ENCODE measurements at regions not wholly inside any gene's neighbourhood (a gene's known extent, or its start where the extent isn't known, plus 50 kb on each side); places are given as distances from the start of the nearest gene placed in this dataset.

DNA sequence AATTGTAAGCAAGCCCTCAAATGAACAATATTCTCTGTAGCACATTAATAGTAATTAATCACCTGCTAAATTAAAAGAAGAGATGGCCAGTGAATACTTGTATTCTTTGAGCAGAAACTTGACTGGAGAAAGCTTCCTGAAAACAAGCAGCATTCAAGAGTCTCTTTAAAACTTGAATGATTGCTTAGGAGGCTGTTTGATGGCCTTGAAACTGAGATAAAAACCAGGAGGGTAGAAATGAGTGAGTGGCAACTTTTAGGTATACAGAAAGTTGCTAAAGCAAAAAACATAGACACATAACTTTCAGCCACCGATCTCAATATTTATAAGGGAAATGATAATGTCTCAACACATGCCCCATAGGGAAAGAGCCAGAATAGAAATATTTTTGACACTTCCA lies 234.8 kb upstream of the FMN2 start:
- peaks cover 18% of the 10 kb centered on the region for H3K4me1 ChIP-seq (ENCODE audit: insufficient read depth, low read length)
- no peak overlapping the region for H3K27ac ChIP-seq (ENCODE audit: low read length)
- DNase-seq (no peak), ATAC-seq (no peak)
- H3K4me3 ChIP-seq (ENCODE audit: low read length), result no peak overlapping the region
- ChIA-PET CTCF (no interaction called here), POLR2A (ENCODE audit: unreplicated experiment) (no interaction called here)
- no peak overlapping the region for H3K9ac ChIP-seq (ENCODE audit: low read length)
- no peaks in the 10 kb centered on the region for H3K9me3 ChIP-seq (ENCODE audit: low read length)
- no peaks in the 10 kb centered on the region for H4K20me1 ChIP-seq (ENCODE audit: low read length)
- no peak overlapping the region for H2AFZ ChIP-seq (ENCODE audit: low read length)
- BruUV-seq (replicated peaks), result no TSS peak
- H3K36me3 ChIP-seq (ENCODE audit: low read depth, low read length), result no peaks in the 10 kb centered on the region
- H3K9me2 ChIP-seq (replicated peaks; ENCODE audit: low read length), result no peaks in the 10 kb centered on the region
- H3K4me2 ChIP-seq (ENCODE audit: low read length), result no peak overlapping the region
- intact Hi-C loops (cut with micrococcal nuclease), result loop anchor here (1.0 to 5.0 kb wide), 2 partner anchors 241 to 300 kb away; no protein-coding TSS in a partner anchor
- TF ChIP-seq EZH2phosphoT487 (IDR thresholded peaks at IDR 0.05; ENCODE audit: borderline replicate concordance, low read length) (no peak), EZH2 (IDR thresholded peaks at IDR 0.05; ENCODE audit: low read length, unreplicated experiment) (no peak)
- TF ChIP-seq, protein P1, sequence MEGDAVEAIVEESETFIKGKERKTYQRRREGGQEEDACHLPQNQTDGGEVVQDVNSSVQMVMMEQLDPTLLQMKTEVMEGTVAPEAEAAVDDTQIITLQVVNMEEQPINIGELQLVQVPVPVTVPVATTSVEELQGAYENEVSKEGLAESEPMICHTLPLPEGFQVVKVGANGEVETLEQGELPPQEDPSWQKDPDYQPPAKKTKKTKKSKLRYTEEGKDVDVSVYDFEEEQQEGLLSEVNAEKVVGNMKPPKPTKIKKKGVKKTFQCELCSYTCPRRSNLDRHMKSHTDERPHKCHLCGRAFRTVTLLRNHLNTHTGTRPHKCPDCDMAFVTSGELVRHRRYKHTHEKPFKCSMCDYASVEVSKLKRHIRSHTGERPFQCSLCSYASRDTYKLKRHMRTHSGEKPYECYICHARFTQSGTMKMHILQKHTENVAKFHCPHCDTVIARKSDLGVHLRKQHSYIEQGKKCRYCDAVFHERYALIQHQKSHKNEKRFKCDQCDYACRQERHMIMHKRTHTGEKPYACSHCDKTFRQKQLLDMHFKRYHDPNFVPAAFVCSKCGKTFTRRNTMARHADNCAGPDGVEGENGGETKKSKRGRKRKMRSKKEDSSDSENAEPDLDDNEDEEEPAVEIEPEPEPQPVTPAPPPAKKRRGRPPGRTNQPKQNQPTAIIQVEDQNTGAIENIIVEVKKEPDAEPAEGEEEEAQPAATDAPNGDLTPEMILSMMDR (conservative IDR thresholded peaks at IDR 0.05; ENCODE audit: low read depth, low read length), result no peak
- no peaks in the 10 kb centered on the region for H3K27me3 ChIP-seq (ENCODE audit: low read length)
- H3F3A ChIP-seq (ENCODE audit: low read length, unreplicated experiment), result no peaks in the 10 kb centered on the region
- no peaks in the 10 kb centered on the region for H3K79me2 ChIP-seq (ENCODE audit: low read length)

DNA sequence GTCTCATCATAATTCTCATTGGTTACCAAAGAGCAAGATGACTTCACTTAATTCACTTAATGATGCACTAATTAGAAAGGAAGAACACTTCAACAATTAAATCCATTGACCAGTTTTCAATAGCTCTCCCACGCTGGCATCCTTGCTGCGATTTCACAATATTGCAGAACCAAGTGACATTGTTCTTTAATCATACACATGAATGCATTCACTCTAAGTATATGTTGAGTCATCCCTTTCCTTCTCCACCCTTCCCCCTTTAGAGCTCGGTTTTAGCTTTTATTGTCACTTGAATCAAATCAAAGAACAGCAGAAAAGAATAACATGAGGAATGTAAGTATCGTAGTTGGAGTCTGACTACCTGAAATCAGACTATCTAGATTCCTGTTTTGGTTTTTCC lies 233.6 kb upstream of the FMN2 start:
- Histone ChIP-seq H3K9me2 (replicated peaks; ENCODE audit: low read length) (no peaks in the 10 kb centered on the region), H3K27ac (ENCODE audit: low read length) (peak overlapping the region; percentile 57), H3K9ac (ENCODE audit: low read length) (no peak overlapping the region), H3K9me3 (ENCODE audit: low read length) (no peaks in the 10 kb centered on the region), H2AFZ (ENCODE audit: low read length) (peak overlapping the region; percentile 38; the same call in 1 of the 2 replicates), H3K27me3 (ENCODE audit: low read length) (no peaks in the 10 kb centered on the region), H3F3A (ENCODE audit: low read length, unreplicated experiment) (no peaks in the 10 kb centered on the region), H3K4me2 (ENCODE audit: low read length) (peak overlapping the region; percentile 79), H3K36me3 (ENCODE audit: low read depth, low read length) (no peaks in the 10 kb centered on the region), H3K4me1 (ENCODE audit: insufficient read depth, low read length) (peaks cover 18% of the 10 kb centered on the region), H4K20me1 (ENCODE audit: low read length) (no peaks in the 10 kb centered on the region), H3K4me3 (ENCODE audit: low read length) (peak overlapping the region; percentile 53), H3K79me2 (ENCODE audit: low read length) (no peaks in the 10 kb centered on the region)
- intact Hi-C loops (cut with micrococcal nuclease), result loop anchor here (2.0 to 5.0 kb wide), 2 partner anchors 35 to 301 kb away; no protein-coding TSS in a partner anchor
- TF ChIP-seq, protein P1 (conservative IDR thresholded peaks at IDR 0.05; ENCODE audit: low read depth, low read length), result no peak
- TF ChIP-seq EZH2 (IDR thresholded peaks at IDR 0.05; ENCODE audit: low read length, unreplicated experiment), result no peak
- no peak for TF ChIP-seq EZH2phosphoT487 (IDR thresholded peaks at IDR 0.05; ENCODE audit: borderline replicate concordance, low read length)
- ChIA-PET CTCF (interaction anchor here (0.7 to 1.1 kb wide), 2 partner anchors 40 to 182 kb away, joined by 5 to 6 read pairs; no protein-coding TSS in a partner anchor), POLR2A (ENCODE audit: unreplicated experiment) (interaction anchor here (0.5 to 0.8 kb wide), 2 partner anchors 43 to 81 kb away, joined by 3 to 6 read pairs; no protein-coding TSS in a partner anchor)
- DNase-seq, result peak; percentile 93
- peak; percentile 97 for ATAC-seq
- no TSS peak for BruUV-seq (replicated peaks)

DNA sequence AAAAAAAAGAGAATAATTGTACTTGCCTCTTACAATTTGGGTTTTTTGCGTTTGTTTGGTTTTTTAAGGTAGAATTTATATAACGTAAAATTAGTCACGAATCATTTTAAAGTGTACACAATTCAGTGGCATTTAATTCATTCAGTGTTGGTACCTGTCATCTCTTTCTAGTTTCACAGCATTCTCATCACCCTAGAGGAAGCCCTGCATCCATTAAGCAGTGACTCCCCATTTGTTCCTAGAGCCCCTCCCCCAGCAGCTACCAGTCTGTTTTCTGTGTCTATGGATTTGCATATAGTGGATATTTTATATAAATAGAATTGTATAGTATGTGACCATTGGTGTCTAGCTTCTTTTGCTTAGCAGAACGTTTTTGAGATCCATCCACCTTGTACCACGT lies 233.2 kb upstream of the FMN2 start:
- Histone ChIP-seq H3K27ac (ENCODE audit: low read length) (peak overlapping the region; percentile 57), H2AFZ (ENCODE audit: low read length) (peak overlapping the region; percentile 38; the same call in 1 of the 2 replicates), H3K9me2 (replicated peaks; ENCODE audit: low read length) (no peaks in the 10 kb centered on the region), H3K27me3 (ENCODE audit: low read length) (no peaks in the 10 kb centered on the region), H3K4me2 (ENCODE audit: low read length) (peak overlapping the region; percentile 79), H3F3A (ENCODE audit: low read length, unreplicated experiment) (no peaks in the 10 kb centered on the region), H3K36me3 (ENCODE audit: low read depth, low read length) (no peaks in the 10 kb centered on the region), H3K4me3 (ENCODE audit: low read length) (peak overlapping the region; percentile 53), H3K9ac (ENCODE audit: low read length) (no peak overlapping the region), H4K20me1 (ENCODE audit: low read length) (no peaks in the 10 kb centered on the region), H3K9me3 (ENCODE audit: low read length) (no peaks in the 10 kb centered on the region), H3K79me2 (ENCODE audit: low read length) (no peaks in the 10 kb centered on the region), H3K4me1 (ENCODE audit: insufficient read depth, low read length) (peaks cover 18% of the 10 kb centered on the region)
- no peak for DNase-seq
- no peak for TF ChIP-seq EZH2phosphoT487 (IDR thresholded peaks at IDR 0.05; ENCODE audit: borderline replicate concordance, low read length)
- CTCF ChIA-PET, result interaction anchor here (0.7 to 1.1 kb wide), 2 partner anchors 39 to 182 kb away, joined by 5 to 6 read pairs; no protein-coding TSS in a partner anchor
- ATAC-seq, result peak; percentile 43
- POLR2A ChIA-PET (ENCODE audit: unreplicated experiment), result interaction anchor here (0.5 kb wide), 1 partner anchor 81 kb away, joined by 3 read pairs; no protein-coding TSS in a partner anchor
- intact Hi-C loops (cut with micrococcal nuclease), result loop anchor here (2.0 to 5.0 kb wide), 2 partner anchors 34 to 301 kb away; no protein-coding TSS in a partner anchor
- TSS peak; percentile 69 for BruUV-seq (replicated peaks)

Measured in PC-3 (cell line).